HepG2 (cell line): ENCODE measurements at regions not wholly inside any gene's neighbourhood (a gene's known extent, or its start where the extent isn't known, plus 50 kb on each side); places are given as distances from the start of the nearest gene placed in this dataset.

Source experiments
- ATAC-seq: fragments of 200-7000 bp; cut with Tn5 transposase; 3 replicates; pipeline ENCODE4 v1.9.1; 2020; ENCODE audit warnings: mild to moderate bottlenecking, moderate library complexity
- BruUV-seq: library from RNA; stranded (reverse); fragments of 400-500 nt; replicated peaks from 2 replicates; lab custom pipeline; 2021; lab: Mats Ljungman, UMichigan
- CTCF ChIA-PET: fragments of 300-600 bp; formaldehyde crosslinking; extraction: SDS; loops from one replicate; lab custom pipeline; 2021; ENCODE audit warnings: low total read pairs, inconsistent platforms, low intra/inter-chr PET ratio; lab: Yijun Ruan, JAX
- POLR2A ChIA-PET: fragments of 350-600 bp; sonication (Branson Sonifier 250); formaldehyde crosslinking; loops from one replicate; lab custom pipeline; 2020; ENCODE audit warnings: antibody characterized with exemption, inconsistent platforms; lab: Yijun Ruan, JAX
- DNase-seq: peaks from one replicate; pipeline ENCODE4 v3.0.0-alpha.2; 2015; ENCODE audit warnings: low spot score
- FAIRE-seq: peaks from 3 replicates; lab custom pipeline; 2011; peaks lifted over from hg19 to GRCh38; lab: Jason Lieb, UNC
- H2AFZ ChIP-seq: one replicate; pipeline ENCODE4 v1.6.1; 2011; ENCODE audit warnings: low read length, inconsistent platforms
- H3K27ac ChIP-seq: fragments of 300-600 bp; 3 replicates; pipeline ENCODE4 v1.8.0; 2011; ENCODE audit warnings: mixed run types, mild to moderate bottlenecking, mixed read lengths, low read length, inconsistent platforms; ENCODE audit not compliant: insufficient read depth; ENCODE audit errors: extremely low read length
- H3K27me3 ChIP-seq, 2 experiments: fragments of 200-600 bp in 1 of 2; 2 replicates in 1 of 2; 3 replicates in 1 of 2; pipeline versions ENCODE4 v1.6.0 to v1.8.0; 2011; ENCODE audit warnings: low read length in 2 of 2, mild to moderate bottlenecking in 2 of 2, moderate library complexity in 2 of 2, inconsistent platforms in 1 of 2; ENCODE audit not compliant: insufficient read depth in 2 of 2, control insufficient read depth in 1 of 2
- H3K36me3 ChIP-seq, 2 experiments: fragments of 200-600 bp in 1 of 2; replicated peaks in 1 of 2; 2 replicates in 1 of 2; 3 replicates in 1 of 2; pipeline versions ENCODE4 v1.5.1 to v1.8.0; 2011; ENCODE audit warnings: low read length in 2 of 2, inconsistent platforms in 1 of 2; ENCODE audit not compliant: insufficient read depth in 2 of 2, control insufficient read depth in 1 of 2
- H3K4me1 ChIP-seq: 2 replicates; pipeline ENCODE4 v1.5.1; 2012; ENCODE audit warnings: low read length, inconsistent platforms; ENCODE audit not compliant: insufficient read depth
- H3K4me2 ChIP-seq: 2 replicates; pipeline ENCODE4 v1.6.0; 2011; ENCODE audit warnings: low read depth, low read length, inconsistent platforms
- H3K4me3 ChIP-seq, 3 experiments: fragments of 200-600 bp in 1 of 3; sonication (generic), shearing (Covaris generic) in 1 of 3; replicated peaks in 1 of 3; 2 replicates each; pipeline ENCODE4 v1.5.1; 2011 to 2016; ENCODE audit warnings: low read length in 3 of 3, inconsistent platforms in 2 of 3, low read depth in 2 of 3, mild to moderate bottlenecking in 2 of 3, control low read depth in 1 of 3, mixed read lengths in 1 of 3; ENCODE audit not compliant: insufficient read depth in 1 of 3
- H3K79me2 ChIP-seq: one replicate; pipeline ENCODE4 v1.6.1; 2011; ENCODE audit warnings: low read length, inconsistent platforms; ENCODE audit not compliant: insufficient read depth
- H3K9ac ChIP-seq: 2 replicates; pipeline ENCODE4 v1.6.0; 2011; ENCODE audit warnings: mild to moderate bottlenecking, low read depth, low read length, inconsistent platforms; ENCODE audit not compliant: insufficient read depth
- H3K9me3 ChIP-seq: 2 replicates; pipeline ENCODE4 v1.5.1; 2012; ENCODE audit warnings: mild to moderate bottlenecking, low read length
- H4K20me1 ChIP-seq: 2 replicates; pipeline ENCODE4 v1.6.0; 2011; ENCODE audit warnings: inconsistent platforms, mild to moderate bottlenecking, low read length, moderate library complexity; ENCODE audit not compliant: insufficient read depth
- ARID4A ChIP-seq: sonication (generic); formaldehyde crosslinking; IDR thresholded peaks from 2 replicates; pipeline ENCODE4 v1.5.0; 2020; ENCODE audit warnings: mild to moderate bottlenecking, missing genetic modification reagents, borderline replicate concordance
- ESRRA ChIP-seq: sonication (generic); formaldehyde crosslinking; IDR thresholded peaks from 2 replicates; pipeline ENCODE4 v1.5.1; 2020; ENCODE audit warnings: mild to moderate bottlenecking, low read depth, missing genetic modification reagents
- FOXK2 ChIP-seq: fragments of 450-650 bp; IDR thresholded peaks from 2 replicates; pipeline ENCODE4 v1.6.1; 2016
- HNF4A ChIP-seq: sonication (generic); formaldehyde crosslinking; IDR thresholded peaks from 2 replicates; pipeline ENCODE4 v1.4.0; 2020; ENCODE audit warnings: missing genetic modification reagents
- MYPOP ChIP-seq: sonication (generic); formaldehyde crosslinking; IDR thresholded peaks from 2 replicates; pipeline ENCODE4 v1.8.1; 2023; ENCODE audit warnings: mild to moderate bottlenecking, moderate library complexity, missing genetic modification reagents
- PTBP1 ChIP-seq: fragments of 200-400 bp; formaldehyde crosslinking; IDR thresholded peaks from 2 replicates; pipeline ENCODE4 v1.6.1; 2018; ENCODE audit warnings: low read length, low read depth; ENCODE audit not compliant: poor library complexity, severe bottlenecking
- SP4 ChIP-seq: sonication (generic); formaldehyde crosslinking; IDR thresholded peaks from 2 replicates; pipeline ENCODE4 v1.8.1; 2023; ENCODE audit warnings: mild to moderate bottlenecking, missing genetic modification reagents
- SPEN ChIP-seq: sonication (generic); formaldehyde crosslinking; IDR thresholded peaks from 2 replicates; pipeline ENCODE4 v1.5.1; 2020; ENCODE audit warnings: low read depth, mild to moderate bottlenecking, missing genetic modification reagents
- ZBTB7B ChIP-seq: sonication (generic); formaldehyde crosslinking; IDR thresholded peaks from 2 replicates; pipeline ENCODE4 v1.4.0; 2020; ENCODE audit warnings: missing genetic modification reagents
- ZFP82 ChIP-seq: sonication (generic); formaldehyde crosslinking; IDR thresholded peaks from 2 replicates; pipeline ENCODE4 v1.5.1; 2020; ENCODE audit warnings: mild to moderate bottlenecking, missing genetic modification reagents, borderline replicate concordance
- ZNF879 ChIP-seq: sonication (generic); formaldehyde crosslinking; IDR thresholded peaks from 2 replicates; pipeline ENCODE4 v1.8.1; 2023; ENCODE audit warnings: missing genetic modification reagents
- in situ Hi-C: cut with HindIII; loops from 2 replicates; pipeline ENCODE4 v1.10.0; 2017; ENCODE audit warnings: low pct_unique_long_range_greater_than_20kb; ENCODE audit not compliant: extremely low pct_ligation_motif_present
- intact Hi-C: fragments of 100-400 bp; cut with micrococcal nuclease; formaldehyde crosslinking; loops from one replicate; pipeline ENCODE4 v1.10.0; 2022; ENCODE audit not compliant: unreplicated experiment

- TF ChIP-seq ARID4A (CRISPR knock-in tag), result no peak
- TF ChIP-seq PTBP1, result no peak
- TF ChIP-seq ZBTB7B (CRISPR knock-in tag), result no peak
- TF ChIP-seq ZFP82 (CRISPR knock-in tag), result no peak
- no peak for TF ChIP-seq SPEN (CRISPR knock-in tag)
- TF ChIP-seq, all 625 proteins: peak for 0
Measured at GRCh38 chr7:120216947-120217346, 56.0 kb upstream of the KCND2 start (continued).

DNA sequence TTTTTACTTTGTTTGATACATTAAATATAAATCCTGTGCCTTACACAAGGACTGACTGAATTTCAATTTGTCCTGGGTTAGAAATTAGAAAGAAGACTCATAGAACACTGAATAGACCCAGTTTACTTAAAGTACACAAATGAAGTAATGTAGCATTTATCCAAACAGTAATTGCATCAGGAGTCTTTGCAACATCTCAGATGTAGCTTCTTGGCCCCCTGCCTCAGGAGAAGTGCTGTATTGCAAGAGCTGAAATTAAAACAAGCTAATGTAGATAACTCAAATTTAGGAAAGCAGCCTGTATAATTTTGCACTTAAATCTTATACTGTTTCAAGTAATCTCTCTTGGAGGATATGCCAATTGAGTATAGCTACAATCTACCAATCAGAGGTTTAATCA lies 54.3 kb upstream of the KCND2 start:
- H3K36me3 ChIP-seq, result no peaks in the 10 kb centered on the region
- H3K9me3 ChIP-seq, result no peaks in the 10 kb centered on the region
- H3K4me2 ChIP-seq, result no peak overlapping the region
- no TSS peak for BruUV-seq
- H3K4me3 ChIP-seq, result no peak overlapping the region
- no peak overlapping the region for H3K9ac ChIP-seq
- no peak overlapping the region for H3K27ac ChIP-seq
- H4K20me1 ChIP-seq, result no peaks in the 10 kb centered on the region
- no peaks in the 10 kb centered on the region for H3K4me1 ChIP-seq
- no peak overlapping the region for H2AFZ ChIP-seq
- no peak for ATAC-seq
- ChIA-PET POLR2A (no interaction called here), CTCF (no interaction called here)
- intact Hi-C loops, result no loop called here
- no peak for FAIRE-seq
- DNase-seq, result no peak
- in situ Hi-C loops, result no loop called here
- H3K27me3 ChIP-seq, result no peaks in the 10 kb centered on the region
- H3K79me2 ChIP-seq, result no peaks in the 10 kb centered on the region
- TF ChIP-seq MYPOP (no peak), SP4 (no peak), FOXK2 (no peak), ESRRA (CRISPR knock-in tag) (no peak), ZNF879 (CRISPR knock-in tag) (no peak), HNF4A (no peak)
